HK-2 (cell line): ENCODE measurements at regions not wholly inside any gene's neighbourhood (a gene's known extent, or its start where the extent isn't known, plus 50 kb on each side); places are given as distances from the start of the nearest gene placed in this dataset.
A peak's percentile ranks its signal among the peaks of the same experiment; 100 is the strongest.

Experiments
- DNase-seq: peaks from one replicate; pipeline ENCODE4 v3.0.0-alpha.2; 2018; ENCODE audit not compliant: unreplicated experiment

- DNase-seq = no peak
Observed at GRCh38 chr13:73401769-73402168, 343.0 kb downstream of the KLF5 start.

DNA sequence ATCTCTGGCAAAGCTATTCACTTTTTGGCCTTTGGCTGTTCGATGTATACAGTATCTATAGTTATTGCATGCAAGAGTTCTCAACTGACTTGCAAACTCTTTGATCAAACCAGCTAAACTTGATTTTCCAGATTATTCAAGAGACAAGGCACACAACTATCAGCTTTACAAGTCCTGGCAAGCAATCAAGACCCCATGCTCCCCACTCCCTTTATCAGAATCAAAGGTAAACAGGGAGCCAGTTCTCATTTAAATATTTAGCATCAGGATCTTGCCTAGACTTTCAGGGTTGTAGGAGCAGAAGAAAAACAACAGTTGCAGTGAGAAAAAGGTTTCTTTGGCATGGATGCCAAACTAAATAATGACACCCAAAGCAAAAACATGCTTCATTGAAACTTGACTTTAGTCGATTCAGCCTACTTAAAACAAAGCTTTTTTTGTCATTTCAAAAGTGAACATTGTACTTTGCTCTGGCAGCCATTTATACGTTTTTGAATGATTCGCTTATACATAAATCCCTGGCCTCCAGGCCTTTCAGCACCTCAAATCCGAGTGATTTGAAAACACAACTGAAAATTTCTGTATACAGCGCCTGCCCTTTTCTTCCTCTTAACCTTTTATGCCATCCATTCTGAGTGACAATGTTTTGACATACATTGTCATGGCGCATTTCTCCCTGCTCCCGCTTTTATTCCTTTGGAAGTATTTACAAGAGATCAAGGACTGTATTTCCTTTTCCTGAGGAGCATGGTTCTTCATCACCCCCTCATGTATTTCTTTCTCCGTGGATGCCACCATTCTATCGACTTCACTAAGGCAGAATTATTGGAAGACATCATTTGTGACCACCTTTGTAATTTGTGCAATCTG lies 340.8 kb downstream of the KLF5 start:
- DNase-seq = no peak

DNA sequence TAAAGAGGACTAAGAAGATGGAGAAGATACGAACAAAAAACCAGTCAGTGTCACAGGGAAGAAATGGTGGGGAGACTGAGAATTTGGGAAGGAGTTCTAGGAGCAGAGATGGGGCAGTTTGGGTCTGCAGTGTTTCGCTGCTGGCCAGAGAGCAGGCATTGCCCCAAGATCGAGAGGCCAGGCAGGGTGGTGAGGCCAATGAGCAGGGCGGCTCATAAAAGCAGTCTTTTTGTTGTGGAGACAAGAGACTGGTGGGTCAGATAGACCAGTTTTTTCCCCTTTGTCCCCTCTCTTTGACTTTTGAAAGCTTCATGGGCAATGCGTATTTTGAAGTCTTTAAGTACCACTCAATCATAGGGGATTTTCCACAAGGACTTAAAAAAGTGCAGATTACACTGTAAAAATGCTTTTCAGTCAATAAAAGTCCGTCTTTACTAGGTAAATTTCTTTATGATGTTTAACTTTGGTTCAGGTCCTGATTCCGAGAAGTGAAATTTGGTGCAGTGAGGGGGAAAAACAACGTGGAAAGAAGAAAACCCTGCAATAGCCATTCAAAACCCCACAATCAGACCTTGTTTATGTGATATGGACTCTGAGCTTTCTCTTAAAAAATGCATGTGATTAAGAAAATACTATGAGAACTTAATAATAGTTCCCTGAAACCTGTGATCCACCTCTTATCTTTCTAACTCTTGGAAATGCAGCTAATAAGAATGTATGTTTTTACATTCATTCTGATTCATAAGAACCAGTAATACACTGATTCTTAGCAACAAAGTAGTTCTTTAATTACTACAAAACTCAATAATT lies 338.9 kb downstream of the KLF5 start:
- DNase-seq = no peak

DNA sequence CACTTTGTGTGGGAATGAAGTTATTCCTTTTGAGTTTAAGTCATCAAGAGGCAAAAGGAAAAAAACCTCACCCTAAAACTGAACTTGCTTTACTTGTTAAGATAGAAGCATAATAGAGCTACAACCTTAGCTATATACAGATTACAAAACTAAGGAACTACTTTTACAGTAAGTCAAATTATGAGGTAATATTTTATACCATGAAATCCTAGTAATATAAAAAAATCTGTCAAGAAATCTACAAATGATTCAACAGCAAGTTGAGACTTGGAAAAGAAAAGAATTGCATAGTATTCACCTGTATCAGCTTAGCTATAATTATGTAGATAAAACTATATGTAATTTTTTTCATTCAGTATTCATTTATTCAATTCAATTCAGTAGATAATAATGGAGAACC lies 335.3 kb downstream of the KLF5 start:
- DNase-seq = no peak

- no peak for DNase-seq
Observed at GRCh38 chr13:73390100-73390499, 331.3 kb downstream of the KLF5 start.

DNA sequence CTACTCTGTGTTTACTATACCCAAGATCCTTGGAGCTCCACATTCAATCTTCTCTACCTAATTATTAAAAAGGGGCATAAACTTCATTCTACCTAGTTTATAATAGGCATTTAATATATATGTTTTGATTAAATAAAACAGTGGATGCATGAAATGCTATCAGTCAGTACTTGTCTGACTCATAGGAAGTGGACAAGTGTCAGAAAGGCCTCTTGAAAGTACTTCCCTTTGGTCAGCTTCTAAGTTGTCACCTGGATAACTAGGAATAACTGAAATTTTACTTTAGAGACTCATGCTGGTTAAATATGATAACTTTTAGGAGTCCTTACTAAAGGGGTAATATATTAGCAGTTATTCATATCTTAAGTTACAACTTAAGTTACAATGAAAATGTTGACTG lies 329.8 kb downstream of the KLF5 start:
- DNase-seq = no peak

- DNase-seq = no peak
Observed at GRCh38 chr13:73387318-73387717, 328.5 kb downstream of the KLF5 start.

GRCh38 chr13:73385848-73386247 lies 327.0 kb downstream of the KLF5 start:
- no peak for DNase-seq

GRCh38 chr13:73372666-73373627 lies 314.1 kb downstream of the KLF5 start:
- DNase-seq = no peak

DNA sequence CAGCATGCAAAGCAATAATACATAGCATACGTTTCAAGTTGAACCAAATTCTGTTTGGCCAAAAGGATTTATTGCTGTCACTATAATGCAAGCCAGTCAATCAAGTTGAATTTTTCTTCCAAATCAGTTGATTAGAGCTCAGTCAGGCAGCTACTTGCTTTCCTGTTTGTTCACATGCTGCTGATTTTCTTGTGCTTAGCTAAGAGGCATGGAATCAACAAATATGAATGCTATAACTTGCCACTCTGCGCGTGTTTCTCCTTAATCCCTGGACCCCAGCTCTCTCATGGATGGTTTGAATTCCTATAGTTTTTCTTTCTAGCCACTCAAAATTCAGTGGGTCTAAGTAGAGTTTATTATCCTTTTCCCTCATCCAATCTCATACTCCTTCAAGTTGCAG lies 311.3 kb downstream of the KLF5 start:
- DNase-seq = no peak

DNA sequence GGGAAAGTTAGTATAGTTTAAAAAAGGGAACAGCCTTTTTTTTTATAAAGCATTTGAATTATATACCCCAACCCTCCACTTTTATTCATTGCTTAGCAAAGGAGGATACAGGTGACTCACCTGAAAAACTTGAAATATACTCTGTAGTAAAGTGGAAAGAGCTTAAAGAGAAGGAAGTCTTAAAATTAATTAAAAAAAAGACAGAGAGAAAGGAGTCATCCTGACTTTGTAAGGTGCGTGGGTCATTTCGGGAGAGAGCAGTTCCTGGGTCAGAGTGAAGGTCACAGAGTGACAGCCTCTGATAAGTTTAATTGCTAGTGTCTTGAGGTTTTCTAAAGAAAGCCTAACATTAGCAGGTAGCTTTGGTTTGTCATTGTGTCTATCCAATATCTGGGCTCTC lies 310.3 kb downstream of the KLF5 start:
- no peak for DNase-seq

- no peak for DNase-seq
Observed at GRCh38 chr13:73368608-73369007, 309.8 kb downstream of the KLF5 start.

DNA sequence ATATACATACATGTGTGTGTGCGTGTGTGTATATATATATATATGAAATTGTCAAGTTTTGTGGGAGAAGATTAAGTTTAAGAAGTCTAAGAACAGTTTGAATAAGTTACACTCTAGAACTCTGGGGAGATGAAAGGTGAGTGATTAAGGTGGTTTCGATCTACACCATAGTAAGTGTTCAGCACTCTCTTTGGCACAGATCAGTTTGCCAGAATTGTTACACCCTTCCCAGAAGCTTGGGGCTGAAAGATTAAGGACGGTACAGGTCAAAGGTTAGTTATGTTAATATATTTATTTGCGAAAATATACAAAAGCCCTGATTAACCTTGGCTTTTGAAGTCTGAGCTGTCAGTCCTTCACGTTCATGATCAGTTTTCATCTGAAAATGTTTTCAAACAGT lies 309.1 kb downstream of the KLF5 start:
- DNase-seq = no peak

- DNase-seq = no peak
Observed at GRCh38 chr13:73366241-73366640, 307.4 kb downstream of the KLF5 start.

DNA sequence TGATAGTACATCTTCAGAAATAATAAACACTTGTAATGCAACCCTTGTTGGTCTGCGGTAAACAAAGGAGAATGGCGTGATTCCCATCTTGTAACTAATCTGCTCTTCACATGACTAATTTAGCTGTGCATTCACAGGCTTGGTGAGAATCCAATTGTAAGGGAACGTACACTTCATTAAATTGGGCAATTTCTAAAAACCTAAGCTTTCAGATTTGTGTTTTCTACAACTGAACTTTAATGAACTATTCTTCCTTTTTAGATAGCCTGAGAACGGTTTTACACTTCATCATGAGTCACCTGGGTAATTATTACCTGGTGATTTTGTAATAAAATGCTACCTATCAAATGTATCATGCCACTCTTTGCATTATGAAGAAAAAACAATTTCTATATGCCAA lies 306.9 kb downstream of the KLF5 start:
- no peak for DNase-seq

DNA sequence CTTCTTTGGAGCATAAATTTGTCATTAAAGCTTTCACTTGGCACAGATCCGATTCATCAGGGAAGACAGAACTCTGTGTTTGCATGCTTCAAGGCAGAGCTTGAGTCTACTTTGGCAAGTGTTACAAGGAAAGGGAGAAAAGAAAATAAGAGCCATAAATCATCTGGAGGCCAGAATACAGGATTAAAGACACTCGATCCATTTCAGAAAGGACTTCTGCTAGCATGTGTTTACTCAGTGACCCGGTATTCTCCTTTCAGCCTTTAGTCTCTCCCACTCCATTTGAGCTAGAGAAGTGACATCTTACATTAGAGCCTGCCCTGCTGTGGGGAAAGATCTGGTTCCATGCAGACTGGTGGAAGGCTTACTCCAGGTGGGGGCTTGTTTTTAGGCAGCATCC lies 306.4 kb downstream of the KLF5 start:
- no peak for DNase-seq

- DNase-seq = no peak
Observed at GRCh38 chr13:73364736-73365135, 305.9 kb downstream of the KLF5 start.

GRCh38 chr13:73358606-73359095 lies 299.8 kb downstream of the KLF5 start:
- no peak for DNase-seq

DNA sequence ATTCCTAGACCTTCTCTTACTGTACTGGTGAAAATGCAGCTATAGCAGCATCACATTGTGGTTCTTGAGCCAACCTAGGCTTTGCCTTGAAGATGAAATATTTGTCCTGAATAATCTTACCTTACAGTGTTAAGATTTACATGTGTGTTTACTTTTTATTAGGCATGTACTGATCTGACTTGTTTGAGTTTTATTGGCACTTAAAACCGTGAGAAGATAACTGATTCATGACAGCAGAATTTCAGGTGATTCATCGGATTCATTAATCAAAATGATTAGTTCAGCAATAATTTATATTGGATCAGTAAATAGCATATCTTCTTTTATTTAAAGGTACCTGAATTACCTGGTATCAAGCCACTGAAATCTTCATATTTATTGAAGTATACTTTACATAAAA lies 296.3 kb downstream of the KLF5 start:
- DNase-seq = no peak

- DNase-seq = no peak
Observed at GRCh38 chr13:73351730-73352129, 292.9 kb downstream of the KLF5 start.

DNA sequence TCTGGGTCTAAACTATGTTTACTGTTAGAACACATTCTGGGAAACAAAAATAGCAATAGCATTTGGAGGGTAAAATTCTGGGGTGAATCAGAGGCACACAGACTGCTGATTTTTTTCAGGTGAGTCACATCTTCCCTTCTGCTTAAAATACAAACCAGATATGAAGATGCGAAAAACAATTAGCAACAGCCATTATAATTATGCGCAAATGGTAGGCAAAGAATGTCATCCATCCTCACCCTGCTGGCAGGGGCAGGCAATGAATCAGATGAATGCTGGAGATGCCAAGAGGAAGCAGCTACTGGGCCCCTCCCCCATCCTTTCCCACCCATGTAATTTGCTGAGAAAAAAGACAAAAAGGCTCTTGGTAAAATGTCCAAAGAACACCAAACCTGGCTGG lies 282.9 kb downstream of the KLF5 start:
- peak; percentile 3 for DNase-seq

- DNase-seq = no peak
Observed at GRCh38 chr13:73340069-73340468, 281.3 kb downstream of the KLF5 start.
